Lower leg skin (tissue), 3 donors: ENCODE measurements at regions not wholly inside any gene's neighbourhood (a gene's known extent, or its start where the extent isn't known, plus 50 kb on each side); places are given as distances from the start of the nearest gene placed in this dataset.

ENCODE experiments used
- CTCF ChIP-seq, 3 donors: fragments of 450-650 bp; IDR thresholded peaks; one replicate each; pipeline ENCODE4 v1.5.1; 2016; ENCODE audit warnings: antibody characterized with exemption in 3 of 3, mild to moderate bottlenecking in 3 of 3, moderate library complexity in 2 of 3
- POLR2A ChIP-seq, 2 donors: fragments of 450-650 bp; IDR thresholded peaks; one replicate each; pipeline ENCODE4 v1.6.1; 2016 to 2017; ENCODE audit warnings: antibody characterized with exemption in 2 of 2, mild to moderate bottlenecking in 1 of 2, moderate library complexity in 1 of 2

DNA sequence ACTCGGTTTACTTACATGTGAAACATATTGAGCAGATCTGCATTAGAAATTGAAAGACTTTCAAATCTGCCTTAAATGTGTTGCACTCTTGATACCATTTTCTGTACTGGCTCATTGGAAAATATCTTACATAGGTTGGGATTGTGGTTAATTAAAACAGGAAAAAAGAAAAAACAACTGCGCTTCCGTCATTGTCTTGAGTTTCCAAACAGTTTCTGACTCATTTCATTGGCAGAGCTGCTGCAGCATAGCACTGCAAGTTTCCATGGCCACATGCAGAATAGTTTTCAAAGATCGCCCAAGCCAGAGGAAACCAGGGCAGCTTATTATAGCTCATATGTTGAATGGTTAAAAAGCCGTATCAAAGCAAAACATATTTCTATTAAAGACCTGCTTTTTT is 446.6 kb upstream of the BCHE start:
- TF ChIP-seq POLR2A (IDR thresholded peaks at IDR 0.05), result no peak
- no peak for TF ChIP-seq CTCF (IDR thresholded peaks at IDR 0.05)
